HFFc6 (cell line): ENCODE measurements at regions not wholly inside any gene's neighbourhood (a gene's known extent, or its start where the extent isn't known, plus 50 kb on each side); places are given as distances from the start of the nearest gene placed in this dataset.
A peak's percentile ranks its signal among the peaks of the same experiment; 100 is the strongest.

Experiments used
- DNase-seq: peaks from one replicate; pipeline ENCODE4 v3.0.0-alpha.2; 2018
- H3K27ac Mint-ChIP-seq: 2 replicates; pipeline ENCODE4 v1.8.0; 2020; ENCODE audit warnings: mild to moderate bottlenecking, mixed read lengths
- H3K27me3 Mint-ChIP-seq: 2 replicates; pipeline ENCODE4 v1.8.0; 2021; ENCODE audit warnings: mild to moderate bottlenecking, moderate library complexity, mixed read lengths; ENCODE audit not compliant: insufficient read depth
- H3K36me3 Mint-ChIP-seq: 2 replicates; pipeline ENCODE4 v1.8.0; 2021; ENCODE audit warnings: low read depth, mixed read lengths
- H3K4me1 Mint-ChIP-seq: 2 replicates; pipeline ENCODE4 v1.8.0; 2020; ENCODE audit warnings: low read depth, mixed read lengths
- H3K4me3 Mint-ChIP-seq: 2 replicates; pipeline ENCODE4 v1.8.0; 2020; ENCODE audit warnings: mild to moderate bottlenecking, moderate library complexity, mixed read lengths
- H3K9me3 Mint-ChIP-seq: 2 replicates; pipeline ENCODE4 v1.8.0; 2020; ENCODE audit warnings: mild to moderate bottlenecking, mixed read lengths
- TF ChIP-seq, protein P1 (sequence below): fragments of 200-600 bp; sonication (generic); IDR thresholded peaks from 2 replicates; pipeline ENCODE4 v1.5.0; 2021; ENCODE audit warnings: antibody characterized with exemption, mild to moderate bottlenecking

GRCh38 chr2:100213595-100213994 is 71.2 kb upstream of the AFF3 start:
- Mint-ChIP-seq H3K27ac (no peak overlapping the region), H3K9me3 (no peaks in the 10 kb centered on the region), H3K4me3 (no peak overlapping the region), H3K27me3 (peaks cover 16% of the 10 kb centered on the region), H3K36me3 (no peaks in the 10 kb centered on the region), H3K4me1 (no peaks in the 10 kb centered on the region)
- DNase-seq = no peak
- TF ChIP-seq, protein P1, sequence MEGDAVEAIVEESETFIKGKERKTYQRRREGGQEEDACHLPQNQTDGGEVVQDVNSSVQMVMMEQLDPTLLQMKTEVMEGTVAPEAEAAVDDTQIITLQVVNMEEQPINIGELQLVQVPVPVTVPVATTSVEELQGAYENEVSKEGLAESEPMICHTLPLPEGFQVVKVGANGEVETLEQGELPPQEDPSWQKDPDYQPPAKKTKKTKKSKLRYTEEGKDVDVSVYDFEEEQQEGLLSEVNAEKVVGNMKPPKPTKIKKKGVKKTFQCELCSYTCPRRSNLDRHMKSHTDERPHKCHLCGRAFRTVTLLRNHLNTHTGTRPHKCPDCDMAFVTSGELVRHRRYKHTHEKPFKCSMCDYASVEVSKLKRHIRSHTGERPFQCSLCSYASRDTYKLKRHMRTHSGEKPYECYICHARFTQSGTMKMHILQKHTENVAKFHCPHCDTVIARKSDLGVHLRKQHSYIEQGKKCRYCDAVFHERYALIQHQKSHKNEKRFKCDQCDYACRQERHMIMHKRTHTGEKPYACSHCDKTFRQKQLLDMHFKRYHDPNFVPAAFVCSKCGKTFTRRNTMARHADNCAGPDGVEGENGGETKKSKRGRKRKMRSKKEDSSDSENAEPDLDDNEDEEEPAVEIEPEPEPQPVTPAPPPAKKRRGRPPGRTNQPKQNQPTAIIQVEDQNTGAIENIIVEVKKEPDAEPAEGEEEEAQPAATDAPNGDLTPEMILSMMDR = no peak

- Mint-ChIP-seq H3K4me1 (peaks cover 4% of the 10 kb centered on the region; the same call in 1 of the 2 replicates), H3K27me3 (peaks cover 16% of the 10 kb centered on the region), H3K4me3 (no peak overlapping the region), H3K27ac (no peak overlapping the region), H3K36me3 (no peaks in the 10 kb centered on the region), H3K9me3 (no peaks in the 10 kb centered on the region)
- no peak for DNase-seq
- TF ChIP-seq, protein P1 = no peak
Measured at GRCh38 chr2:100212850-100213249, 70.5 kb upstream of the AFF3 start.

GRCh38 chr2:100211521-100211920 is 69.1 kb upstream of the AFF3 start:
- H3K36me3 Mint-ChIP-seq = no peaks in the 10 kb centered on the region
- H3K27ac Mint-ChIP-seq = no peak overlapping the region
- DNase-seq = no peak
- H3K4me3 Mint-ChIP-seq = no peak overlapping the region
- H3K9me3 Mint-ChIP-seq = no peaks in the 10 kb centered on the region
- TF ChIP-seq, protein P1 = no peak
- H3K27me3 Mint-ChIP-seq = peaks cover 19% of the 10 kb centered on the region
- H3K4me1 Mint-ChIP-seq = peaks cover 7% of the 10 kb centered on the region; the same call in 1 of the 2 replicates

- H3K27me3 Mint-ChIP-seq = peaks cover 19% of the 10 kb centered on the region
- TF ChIP-seq, protein P1 = 0 out of 2 replicates have a peak, but pooled peaks have one; percentile 19
- DNase-seq = no peak
- no peak overlapping the region for H3K4me3 Mint-ChIP-seq
- no peaks in the 10 kb centered on the region for H3K9me3 Mint-ChIP-seq
- peaks cover 7% of the 10 kb centered on the region; the same call in 1 of the 2 replicates for H3K4me1 Mint-ChIP-seq
- no peaks in the 10 kb centered on the region for H3K36me3 Mint-ChIP-seq
- no peak overlapping the region for H3K27ac Mint-ChIP-seq
Measured at GRCh38 chr2:100208141-100208770, 65.9 kb upstream of the AFF3 start.

DNA sequence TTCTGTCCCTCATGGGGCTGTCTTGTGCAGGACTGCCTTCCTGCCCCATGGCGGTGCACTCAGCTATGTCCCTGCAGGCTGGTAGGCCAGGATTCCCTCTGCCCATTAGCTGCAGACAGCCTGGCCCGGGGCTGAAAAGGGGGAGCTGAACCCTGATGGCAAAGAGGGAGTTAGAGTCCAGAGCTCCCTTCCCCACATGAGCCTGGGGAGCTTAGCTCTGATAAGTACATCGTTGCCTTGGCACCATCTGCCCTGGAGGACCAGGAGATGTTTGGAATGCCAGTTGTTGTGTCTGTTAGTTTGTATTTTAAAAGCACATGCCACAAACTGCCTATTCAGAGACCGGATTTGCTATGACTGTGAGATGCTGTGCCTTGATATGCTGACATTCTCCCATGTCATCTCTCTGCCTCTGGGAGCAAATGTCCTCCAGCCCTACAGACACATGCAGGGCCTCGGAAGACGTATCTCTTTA is 65.1 kb upstream of the AFF3 start:
- Mint-ChIP-seq H3K9me3 (no peaks in the 10 kb centered on the region), H3K36me3 (no peaks in the 10 kb centered on the region), H3K4me3 (no peak overlapping the region), H3K27ac (no peak overlapping the region), H3K4me1 (peaks cover 7% of the 10 kb centered on the region; the same call in 1 of the 2 replicates), H3K27me3 (peaks cover 19% of the 10 kb centered on the region; the same call in 1 of the 2 replicates)
- TF ChIP-seq, protein P1 = no peak
- DNase-seq = no peak
